ENCODE measurements at regions not wholly inside any gene's neighbourhood (a gene's known extent, or its start where the extent isn't known, plus 50 kb on each side); places are given as distances from the start of the nearest gene placed in this dataset.

GRCh38 chr22:48832592-48832991 is 995.1 kb downstream of the BRD1 start:
- Histone ChIP-seq H3K4me1 (ENCODE audit: control insufficient read depth, insufficient read depth, low read length, poor library complexity, severe bottlenecking) (no peaks in the 10 kb centered on the region), H3K36me3 (ENCODE audit: control insufficient read depth, insufficient read depth, low read length) (no peaks in the 10 kb centered on the region), H3K27ac (ENCODE audit: insufficient read depth, low read length, poor library complexity, severe bottlenecking) (no peak overlapping the region), H3K9me3 (ENCODE audit: control insufficient read depth, low read length) (no peaks in the 10 kb centered on the region), H3K27me3 (replicated peaks; ENCODE audit: control insufficient read depth, insufficient read depth, low read length, poor library complexity, severe bottlenecking) (no peaks in the 10 kb centered on the region), H3K4me3 (ENCODE audit: insufficient read depth, low read depth, low read length, poor library complexity, severe bottlenecking) (no peak overlapping the region)
- no peak for DNase-seq

DNA sequence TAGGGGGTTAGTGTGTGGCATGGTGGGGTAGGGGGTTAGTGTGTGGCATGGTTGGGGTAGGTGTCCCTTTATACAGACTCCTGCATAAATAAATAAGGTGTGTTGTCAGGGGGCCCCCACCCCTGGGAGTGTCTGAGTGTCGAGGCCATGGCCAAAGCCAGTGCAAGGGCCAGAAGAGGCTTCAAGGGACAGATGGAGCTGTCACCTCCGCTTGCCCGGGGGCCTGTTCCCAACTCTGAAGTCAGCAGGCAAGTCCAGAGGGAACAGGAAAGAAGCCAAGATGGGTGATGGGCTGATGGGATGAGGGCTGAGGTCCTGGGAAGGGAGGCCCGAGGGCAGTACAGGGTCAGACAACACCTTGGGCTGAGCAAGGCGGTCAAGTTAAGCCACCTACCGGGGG is 997.8 kb downstream of the BRD1 start:
- no peak for DNase-seq
- H3K27me3 ChIP-seq (replicated peaks; ENCODE audit: control insufficient read depth, insufficient read depth, low read length, poor library complexity, severe bottlenecking), result no peaks in the 10 kb centered on the region

GRCh38 chr22:48828688-48829087 is 999.0 kb downstream of the BRD1 start:
- no peak for DNase-seq
- Histone ChIP-seq H3K36me3 (ENCODE audit: control insufficient read depth, insufficient read depth, low read length) (no peaks in the 10 kb centered on the region), H3K4me1 (ENCODE audit: control insufficient read depth, insufficient read depth, low read length, poor library complexity, severe bottlenecking) (no peaks in the 10 kb centered on the region), H3K27ac (ENCODE audit: insufficient read depth, low read length, poor library complexity, severe bottlenecking) (no peak overlapping the region), H3K4me3 (ENCODE audit: insufficient read depth, low read depth, low read length, poor library complexity, severe bottlenecking) (no peak overlapping the region), H3K9me3 (ENCODE audit: control insufficient read depth, low read length) (no peaks in the 10 kb centered on the region), H3K27me3 (replicated peaks; ENCODE audit: control insufficient read depth, insufficient read depth, low read length, poor library complexity, severe bottlenecking) (no peaks in the 10 kb centered on the region)

More for the DNA sequence above, 997.8 kb downstream of the BRD1 start:
- no peak overlapping the region for H3K4me3 ChIP-seq (ENCODE audit: insufficient read depth, low read depth, low read length, poor library complexity, severe bottlenecking)
- no peaks in the 10 kb centered on the region for H3K36me3 ChIP-seq (ENCODE audit: control insufficient read depth, insufficient read depth, low read length)
- H3K4me1 ChIP-seq (ENCODE audit: control insufficient read depth, insufficient read depth, low read length, poor library complexity, severe bottlenecking), result no peaks in the 10 kb centered on the region
- no peaks in the 10 kb centered on the region for H3K9me3 ChIP-seq (ENCODE audit: control insufficient read depth, low read length)
- H3K27ac ChIP-seq (ENCODE audit: insufficient read depth, low read length, poor library complexity, severe bottlenecking), result no peak overlapping the region

- Histone ChIP-seq H3K36me3 (ENCODE audit: control insufficient read depth, insufficient read depth, low read length) (no peaks in the 10 kb centered on the region), H3K4me3 (ENCODE audit: insufficient read depth, low read depth, low read length, poor library complexity, severe bottlenecking) (no peak overlapping the region), H3K27me3 (replicated peaks; ENCODE audit: control insufficient read depth, insufficient read depth, low read length, poor library complexity, severe bottlenecking) (no peaks in the 10 kb centered on the region), H3K4me1 (ENCODE audit: control insufficient read depth, insufficient read depth, low read length, poor library complexity, severe bottlenecking) (no peaks in the 10 kb centered on the region), H3K27ac (ENCODE audit: insufficient read depth, low read length, poor library complexity, severe bottlenecking) (no peak overlapping the region), H3K9me3 (ENCODE audit: control insufficient read depth, low read length) (no peaks in the 10 kb centered on the region)
- DNase-seq, result no peak
Measured at GRCh38 chr22:48827904-48828555, 999.6 kb downstream of the BRD1 start.

DNA sequence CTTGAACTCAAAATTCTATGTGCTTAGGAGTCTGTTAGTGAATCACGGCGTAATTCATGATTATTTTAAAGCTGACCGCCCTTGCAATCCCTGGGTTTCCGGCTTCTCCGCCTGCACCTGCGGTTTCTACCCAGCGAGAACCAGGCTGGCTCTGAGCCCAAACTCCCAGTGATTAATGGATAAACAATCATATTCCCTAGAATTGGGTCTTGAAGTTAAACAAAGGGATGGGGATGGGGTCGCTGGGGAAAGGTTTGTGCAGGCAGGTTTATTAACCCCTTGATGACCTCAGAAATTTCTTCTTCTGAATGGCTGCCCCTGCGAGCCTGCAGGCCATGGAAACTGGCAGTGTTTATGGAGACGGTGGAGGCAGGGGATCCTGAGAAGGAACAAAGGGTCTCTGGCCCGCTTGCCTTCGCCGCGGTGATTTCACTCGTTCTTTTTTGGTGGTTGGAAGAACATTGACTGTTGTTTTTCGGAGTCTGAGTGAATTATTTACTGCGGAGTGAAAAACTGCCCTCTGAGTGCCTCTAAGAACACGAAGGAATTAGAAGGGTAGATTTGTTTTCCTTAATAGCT is 1000.3 kb downstream of the BRD1 start:
- no peaks in the 10 kb centered on the region for H3K4me1 ChIP-seq (ENCODE audit: control insufficient read depth, insufficient read depth, low read length, poor library complexity, severe bottlenecking)
- no peaks in the 10 kb centered on the region for H3K9me3 ChIP-seq (ENCODE audit: control insufficient read depth, low read length)
- no peaks in the 10 kb centered on the region for H3K36me3 ChIP-seq (ENCODE audit: control insufficient read depth, insufficient read depth, low read length)
- DNase-seq, result no peak
- H3K4me3 ChIP-seq (ENCODE audit: insufficient read depth, low read depth, low read length, poor library complexity, severe bottlenecking), result no peak overlapping the region
- H3K27ac ChIP-seq (ENCODE audit: insufficient read depth, low read length, poor library complexity, severe bottlenecking), result no peak overlapping the region
- no peaks in the 10 kb centered on the region for H3K27me3 ChIP-seq (replicated peaks; ENCODE audit: control insufficient read depth, insufficient read depth, low read length, poor library complexity, severe bottlenecking)

DNA sequence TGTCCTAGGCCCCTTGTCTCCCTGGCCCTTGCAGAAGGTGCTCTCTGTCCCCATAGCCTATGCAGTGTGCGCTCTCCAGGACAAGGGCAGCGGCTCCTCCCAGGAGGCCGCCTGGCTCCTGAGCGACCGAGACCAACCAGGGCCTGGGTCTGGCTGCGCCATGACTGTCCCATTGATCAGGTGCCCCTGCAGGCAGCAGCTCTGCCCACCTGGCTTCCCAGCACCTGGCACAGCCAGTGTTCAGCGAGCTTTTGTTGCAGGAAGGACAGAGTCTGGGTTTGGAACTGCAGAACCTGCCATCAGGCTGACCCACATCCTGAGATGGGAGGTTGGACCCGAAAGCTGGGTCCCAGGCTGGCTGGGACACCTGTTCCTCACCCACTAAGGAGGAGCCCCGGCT is 1001.1 kb downstream of the BRD1 start:
- DNase-seq, result no peak
- Histone ChIP-seq H3K36me3 (ENCODE audit: control insufficient read depth, insufficient read depth, low read length) (no peaks in the 10 kb centered on the region), H3K27ac (ENCODE audit: insufficient read depth, low read length, poor library complexity, severe bottlenecking) (no peak overlapping the region), H3K4me1 (ENCODE audit: control insufficient read depth, insufficient read depth, low read length, poor library complexity, severe bottlenecking) (no peaks in the 10 kb centered on the region), H3K4me3 (ENCODE audit: insufficient read depth, low read depth, low read length, poor library complexity, severe bottlenecking) (no peak overlapping the region), H3K27me3 (replicated peaks; ENCODE audit: control insufficient read depth, insufficient read depth, low read length, poor library complexity, severe bottlenecking) (no peaks in the 10 kb centered on the region), H3K9me3 (ENCODE audit: control insufficient read depth, low read length) (no peaks in the 10 kb centered on the region)

DNA sequence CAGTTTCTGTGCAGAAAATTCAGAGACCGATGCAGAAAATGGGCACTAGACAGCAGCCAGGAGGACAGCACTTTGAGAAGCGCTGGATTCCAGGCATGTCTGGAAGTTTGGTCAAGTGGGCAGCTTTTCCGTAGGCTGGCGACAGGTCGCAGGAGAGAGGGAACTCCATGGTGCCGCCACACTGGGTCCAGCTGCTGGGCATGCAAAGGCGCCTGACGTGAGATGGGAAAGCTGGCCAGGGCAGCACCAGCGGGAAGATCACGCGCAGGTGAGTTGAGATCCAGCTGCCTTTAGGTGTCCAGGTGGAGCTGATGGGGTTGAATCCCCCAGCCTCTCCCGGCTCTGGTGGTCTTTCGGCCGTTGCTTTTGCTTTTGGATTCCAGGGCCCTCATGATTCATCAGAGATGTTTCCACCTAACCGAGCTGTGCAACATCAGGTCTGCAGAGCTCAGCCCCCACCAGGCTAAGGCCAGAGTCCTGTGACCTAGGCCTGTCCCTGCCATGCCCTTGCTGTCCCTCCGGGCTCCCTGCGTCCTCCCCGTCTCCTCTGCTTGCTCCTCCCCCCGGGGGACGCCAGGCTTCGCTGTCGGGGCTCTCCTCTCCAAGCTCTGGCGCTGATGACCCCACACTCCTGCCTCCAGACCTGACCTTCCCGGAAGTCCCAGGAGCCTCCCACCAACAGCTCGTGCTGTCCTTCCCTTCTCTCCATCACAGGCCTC is 1001.7 kb downstream of the BRD1 start:
- no peak for DNase-seq
- no peaks in the 10 kb centered on the region for H3K36me3 ChIP-seq (ENCODE audit: control insufficient read depth, insufficient read depth, low read length)

GRCh38 chr22:48824712-48825651 is 1002.7 kb downstream of the BRD1 start:
- Histone ChIP-seq H3K9me3 (ENCODE audit: control insufficient read depth, low read length) (no peaks in the 10 kb centered on the region), H3K27ac (ENCODE audit: insufficient read depth, low read length, poor library complexity, severe bottlenecking) (no peak overlapping the region), H3K4me3 (ENCODE audit: insufficient read depth, low read depth, low read length, poor library complexity, severe bottlenecking) (no peak overlapping the region), H3K27me3 (replicated peaks; ENCODE audit: control insufficient read depth, insufficient read depth, low read length, poor library complexity, severe bottlenecking) (no peaks in the 10 kb centered on the region), H3K4me1 (ENCODE audit: control insufficient read depth, insufficient read depth, low read length, poor library complexity, severe bottlenecking) (no peaks in the 10 kb centered on the region), H3K36me3 (ENCODE audit: control insufficient read depth, insufficient read depth, low read length) (no peaks in the 10 kb centered on the region)
- DNase-seq, result no peak

More for the DNA sequence above, 1001.7 kb downstream of the BRD1 start:
- no peak overlapping the region for H3K27ac ChIP-seq (ENCODE audit: insufficient read depth, low read length, poor library complexity, severe bottlenecking)
- no peaks in the 10 kb centered on the region for H3K27me3 ChIP-seq (replicated peaks; ENCODE audit: control insufficient read depth, insufficient read depth, low read length, poor library complexity, severe bottlenecking)
- no peak overlapping the region for H3K4me3 ChIP-seq (ENCODE audit: insufficient read depth, low read depth, low read length, poor library complexity, severe bottlenecking)
- no peaks in the 10 kb centered on the region for H3K9me3 ChIP-seq (ENCODE audit: control insufficient read depth, low read length)
- H3K4me1 ChIP-seq (ENCODE audit: control insufficient read depth, insufficient read depth, low read length, poor library complexity, severe bottlenecking), result no peaks in the 10 kb centered on the region

- Histone ChIP-seq H3K4me3 (ENCODE audit: insufficient read depth, low read depth, low read length, poor library complexity, severe bottlenecking) (no peak overlapping the region), H3K27ac (ENCODE audit: insufficient read depth, low read length, poor library complexity, severe bottlenecking) (no peak overlapping the region), H3K27me3 (replicated peaks; ENCODE audit: control insufficient read depth, insufficient read depth, low read length, poor library complexity, severe bottlenecking) (no peaks in the 10 kb centered on the region), H3K4me1 (ENCODE audit: control insufficient read depth, insufficient read depth, low read length, poor library complexity, severe bottlenecking) (no peaks in the 10 kb centered on the region), H3K9me3 (ENCODE audit: control insufficient read depth, low read length) (no peaks in the 10 kb centered on the region), H3K36me3 (ENCODE audit: control insufficient read depth, insufficient read depth, low read length) (no peaks in the 10 kb centered on the region)
- no peak for DNase-seq
Measured at GRCh38 chr22:48823941-48824340, 1003.7 kb downstream of the BRD1 start.
